HPDE6-E6E7 (cell line): ENCODE measurements at regions not wholly inside any gene's neighbourhood (a gene's known extent, or its start where the extent isn't known, plus 50 kb on each side); places are given as distances from the start of the nearest gene placed in this dataset.
"Not testable (repeated sequence)": the region's sequence is repeated elsewhere in the genome, so short reads cannot be mapped to it uniquely, and the experiment has no call there.

Experiments
- DNase-seq: peaks from one replicate; pipeline ENCODE4 v3.0.0; 2011; ENCODE audit warnings: missing footprints; ENCODE audit errors: extremely low spot score

DNA sequence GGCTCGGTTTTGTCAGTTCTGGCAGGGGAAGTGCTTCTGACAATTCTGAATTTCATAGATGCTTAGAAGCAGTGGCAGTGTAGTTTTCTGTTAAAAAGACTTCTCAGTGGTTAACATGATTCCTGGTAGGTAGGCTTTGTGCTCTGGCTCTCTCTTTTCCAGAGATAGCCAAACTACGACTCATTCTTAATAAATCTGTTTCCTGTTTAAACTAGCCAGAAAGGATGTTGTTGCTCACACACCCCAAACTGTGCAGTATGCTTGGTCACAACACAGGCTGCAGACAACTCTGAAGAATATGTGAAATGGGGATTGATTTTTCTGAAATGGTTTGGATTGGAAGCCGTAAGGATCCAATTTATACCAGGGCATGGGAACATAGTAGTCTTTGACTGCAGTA lies 711.5 kb downstream of the PCDH17 start:
- DNase-seq: no peak

DNA sequence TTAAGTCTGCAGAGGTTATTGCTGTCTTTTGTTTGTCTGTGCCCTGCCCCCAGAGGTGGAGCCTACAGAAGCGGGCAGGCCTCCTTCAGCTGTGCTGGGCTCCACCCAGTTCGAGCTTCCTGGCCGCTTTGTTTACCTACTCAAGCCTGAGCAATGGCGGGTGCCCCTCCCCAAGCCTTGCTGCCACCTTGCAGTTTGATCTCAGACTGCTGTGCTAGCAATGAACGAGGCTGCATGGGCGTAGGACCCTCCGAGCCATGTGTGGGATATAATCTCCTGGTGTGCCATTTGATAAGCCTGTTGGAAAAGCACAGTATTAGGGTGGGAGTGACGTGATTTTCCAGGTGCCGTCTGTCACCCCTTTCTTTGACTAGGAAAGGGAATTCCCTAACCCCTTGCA lies 720.6 kb downstream of the PCDH17 start:
- DNase-seq: not testable (repeated sequence)

DNA sequence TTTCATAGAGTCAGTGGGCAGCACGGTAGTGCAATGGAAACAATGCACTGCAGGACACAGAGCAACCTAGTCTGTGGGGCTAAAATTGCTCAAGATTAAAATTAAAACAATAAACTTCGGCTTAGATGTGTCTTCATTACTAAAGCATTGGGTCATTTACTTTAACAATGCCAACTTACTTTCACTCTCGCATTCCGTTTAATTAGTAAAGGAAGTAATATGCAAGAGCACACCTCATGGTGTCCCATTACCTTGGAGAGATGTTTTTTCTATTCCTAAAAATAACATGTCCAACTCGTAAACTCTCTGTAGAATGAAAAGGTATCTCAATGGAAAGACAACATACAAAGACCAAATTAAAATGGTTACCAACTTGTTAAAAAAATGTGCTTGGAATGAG lies 738.4 kb downstream of the PCDH17 start:
- no peak for DNase-seq

DNA sequence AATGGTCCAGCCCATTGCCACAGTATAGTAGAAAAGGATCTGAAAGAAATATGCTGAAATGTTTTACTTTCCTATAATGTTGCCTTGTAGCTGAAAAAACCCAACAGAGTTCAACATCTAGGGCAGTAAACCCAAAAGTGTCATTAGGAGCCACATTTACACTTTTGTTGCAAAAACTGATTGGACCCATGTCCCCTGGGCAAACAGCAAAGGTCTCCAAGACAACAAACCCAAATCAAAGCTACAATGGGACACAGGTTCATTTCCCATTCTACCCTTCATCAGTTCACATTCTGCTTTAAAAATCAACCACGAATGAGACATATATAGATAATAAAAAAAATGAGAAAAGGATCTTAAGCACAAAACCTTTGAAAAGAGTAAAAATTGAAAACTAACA lies 744.8 kb downstream of the PCDH17 start:
- DNase-seq: no peak

DNA sequence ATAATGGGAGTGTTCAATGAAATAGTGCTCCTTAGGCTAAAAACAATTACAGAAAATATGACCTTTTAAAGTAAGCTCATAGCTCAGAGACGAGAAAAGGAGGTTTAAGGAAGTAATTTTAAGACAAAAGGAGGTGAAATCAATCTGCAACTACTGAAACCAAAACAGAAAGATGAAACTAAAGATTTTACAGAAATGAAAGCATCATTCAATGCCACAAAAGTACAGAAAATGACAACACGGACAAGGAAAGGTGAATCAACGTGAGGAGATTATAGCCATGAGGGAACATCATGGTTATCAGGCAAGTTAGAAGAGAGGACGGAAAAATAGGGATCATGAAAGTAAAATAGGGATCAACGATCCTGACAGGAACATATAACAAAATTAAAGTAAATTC lies 745.2 kb downstream of the PCDH17 start:
- DNase-seq: no peak

DNA sequence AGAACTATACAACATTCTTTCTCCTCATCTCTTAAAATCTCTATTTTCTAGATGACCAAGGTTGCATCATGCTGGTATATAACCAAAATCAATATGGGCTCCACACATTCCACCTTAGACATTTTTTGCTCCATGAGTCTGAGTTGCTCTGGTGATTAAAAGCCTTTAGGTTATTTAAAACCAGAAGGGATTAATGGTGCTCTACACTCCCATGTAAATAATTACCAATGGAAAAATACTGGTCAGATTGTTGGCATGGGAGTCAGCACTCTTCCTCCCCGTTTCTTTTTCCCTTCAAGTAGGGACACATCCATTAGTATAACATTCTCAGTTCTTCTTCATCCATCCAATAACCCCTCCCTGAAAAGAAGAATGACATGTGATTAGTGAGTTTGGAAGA lies 747.7 kb downstream of the PCDH17 start:
- DNase-seq: no peak

DNA sequence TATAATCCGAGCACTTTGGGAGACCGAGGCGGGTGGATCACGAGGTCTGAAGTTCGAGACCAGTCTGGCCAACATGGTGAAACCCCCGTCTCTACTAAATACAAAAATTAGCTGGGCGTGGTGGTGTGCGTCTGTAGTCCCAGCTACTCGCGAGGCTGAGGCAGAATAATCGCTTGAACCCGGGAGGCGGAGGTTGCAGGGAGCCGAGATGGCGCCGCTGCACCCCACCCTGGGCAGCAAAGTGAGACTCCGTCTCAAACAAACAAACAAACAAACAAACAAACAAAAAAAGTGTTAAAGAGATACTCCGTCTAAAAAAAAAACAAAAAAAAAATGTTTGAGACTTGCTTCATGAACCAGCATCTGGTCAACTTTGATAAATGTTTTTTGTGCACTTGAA lies 753.8 kb downstream of the PCDH17 start:
- DNase-seq: not testable (repeated sequence)

DNA sequence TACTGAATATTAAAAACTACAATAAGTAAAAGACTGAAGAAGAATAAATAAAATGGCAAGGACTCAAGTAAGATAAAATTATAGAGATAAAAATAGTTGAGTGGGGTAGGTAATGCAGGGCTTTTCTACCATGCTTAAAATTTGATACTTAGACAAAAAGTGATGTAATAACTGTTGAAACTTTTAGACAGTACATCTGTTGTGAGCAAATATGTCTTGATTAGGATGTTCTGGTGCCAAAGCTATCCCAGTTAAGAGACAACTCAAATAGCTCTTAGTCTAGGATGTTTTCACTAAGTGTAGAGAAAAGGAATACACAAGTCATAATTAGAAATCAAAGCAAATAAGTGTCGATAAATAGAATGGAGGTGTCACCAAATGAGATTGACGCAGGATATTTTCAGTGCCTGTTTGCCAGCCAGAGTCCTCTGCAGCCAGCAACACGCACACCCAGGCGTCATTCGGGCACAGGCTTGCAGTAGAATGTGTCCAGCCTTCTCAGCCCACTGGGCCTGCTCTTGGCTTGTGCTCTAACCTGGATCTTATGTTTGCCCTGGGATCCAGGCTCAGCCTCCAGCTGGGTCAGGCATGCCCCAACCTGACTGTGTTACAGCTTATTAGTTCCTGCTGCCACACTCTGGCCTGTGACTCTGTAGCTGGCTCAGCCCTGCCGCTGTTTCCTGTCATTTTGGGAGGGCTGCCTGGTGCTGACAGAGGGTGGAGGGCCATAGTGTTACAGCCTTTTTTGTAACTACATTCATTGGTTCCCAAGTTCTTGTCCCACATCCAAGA lies 766.2 kb downstream of the PCDH17 start:
- DNase-seq: no peak

DNA sequence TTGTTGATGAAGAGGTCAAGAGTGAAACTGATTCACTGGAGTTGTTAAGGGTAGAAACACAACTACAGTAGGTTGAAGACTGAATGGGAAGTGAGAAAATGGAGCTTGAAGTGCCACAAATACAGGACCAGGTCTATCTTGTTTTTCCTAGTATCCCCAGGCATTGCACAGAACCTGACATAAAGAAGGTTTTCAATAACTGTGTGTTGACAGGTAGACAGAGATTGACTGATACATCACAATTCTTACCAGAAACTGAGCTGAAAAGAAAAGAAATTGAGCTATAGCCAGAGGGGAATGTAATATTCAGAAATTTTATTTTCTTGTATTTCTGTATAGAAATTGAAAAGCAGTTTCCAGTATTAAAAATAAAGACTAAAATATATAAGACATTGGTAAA lies 767.7 kb downstream of the PCDH17 start:
- no peak for DNase-seq

DNA sequence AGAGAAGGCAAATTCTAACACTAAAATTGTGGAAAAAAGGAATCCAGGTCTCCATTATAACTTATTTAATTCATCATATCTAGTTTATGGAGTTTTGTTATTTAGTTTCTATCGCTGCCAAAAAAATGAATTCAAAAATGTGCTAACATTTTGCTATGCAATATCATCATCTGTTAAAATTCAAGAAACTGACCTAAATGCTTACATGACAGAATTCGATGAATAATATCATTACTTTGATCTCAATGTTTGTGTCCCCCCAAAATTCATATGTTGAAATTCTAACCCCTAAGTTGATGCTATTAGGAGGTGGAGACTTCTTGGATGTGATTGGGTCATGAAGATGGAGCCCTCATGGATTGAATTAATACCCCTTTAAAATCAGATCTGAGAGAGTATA lies 775.0 kb downstream of the PCDH17 start:
- no peak for DNase-seq

DNA sequence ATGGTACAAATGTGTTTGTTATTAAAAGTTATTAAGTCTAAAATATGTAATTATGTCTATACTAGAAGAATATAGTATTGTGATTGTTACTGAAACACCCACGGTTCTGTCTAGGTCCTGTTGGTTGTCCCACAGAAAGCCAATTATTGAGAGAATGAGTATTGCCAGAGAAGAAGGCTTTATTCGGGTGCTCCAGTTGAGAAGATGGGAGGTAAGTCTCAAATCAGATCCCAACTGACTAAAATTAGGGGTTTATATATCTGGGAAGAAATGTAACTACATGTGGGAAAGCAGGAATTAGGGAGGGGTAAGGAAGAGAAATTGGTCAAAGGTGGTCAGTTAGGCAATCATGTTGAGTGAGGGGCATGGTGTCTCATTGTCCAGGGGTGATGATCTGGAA lies 798.4 kb downstream of the PCDH17 start:
- no peak for DNase-seq

DNA sequence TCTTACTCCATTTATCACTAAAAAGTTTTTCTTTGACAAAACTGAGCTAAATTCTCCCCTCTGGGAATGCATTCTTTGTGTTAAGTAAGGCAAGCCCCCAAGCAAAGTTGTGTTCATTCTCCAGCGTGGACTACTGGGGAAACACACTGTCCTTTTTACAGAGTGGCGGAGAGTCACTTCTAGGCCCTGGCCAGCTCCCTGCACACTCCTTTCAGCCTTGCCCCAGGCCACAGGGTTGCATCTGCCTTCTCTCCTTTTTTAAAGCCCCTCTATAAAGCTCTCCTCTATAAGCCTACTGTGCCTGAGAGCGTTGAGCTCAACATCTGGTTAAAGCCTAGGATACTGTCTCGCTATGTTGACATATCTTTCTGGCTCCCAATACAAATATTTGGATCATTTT lies 803.4 kb downstream of the PCDH17 start:
- no peak for DNase-seq

DNA sequence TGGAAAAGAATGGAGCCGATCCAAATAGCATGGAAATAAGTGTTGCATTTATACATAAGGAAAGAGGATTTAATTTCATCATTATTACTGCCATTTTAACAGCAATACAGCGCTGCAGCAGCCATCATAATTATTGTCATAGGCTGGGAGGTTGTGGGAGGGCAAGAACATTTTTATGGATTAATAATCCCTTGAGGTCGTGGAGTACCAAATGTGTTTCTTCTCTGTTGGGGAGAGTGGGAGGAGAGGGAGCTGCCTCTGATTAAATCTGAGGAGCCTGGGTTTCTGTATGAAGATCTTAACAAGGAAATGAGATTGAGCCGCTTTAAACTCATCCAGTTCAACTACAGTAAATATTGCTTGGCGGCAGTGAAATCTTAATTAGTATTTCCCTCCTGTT lies 805.9 kb downstream of the PCDH17 start:
- DNase-seq: no peak

DNA sequence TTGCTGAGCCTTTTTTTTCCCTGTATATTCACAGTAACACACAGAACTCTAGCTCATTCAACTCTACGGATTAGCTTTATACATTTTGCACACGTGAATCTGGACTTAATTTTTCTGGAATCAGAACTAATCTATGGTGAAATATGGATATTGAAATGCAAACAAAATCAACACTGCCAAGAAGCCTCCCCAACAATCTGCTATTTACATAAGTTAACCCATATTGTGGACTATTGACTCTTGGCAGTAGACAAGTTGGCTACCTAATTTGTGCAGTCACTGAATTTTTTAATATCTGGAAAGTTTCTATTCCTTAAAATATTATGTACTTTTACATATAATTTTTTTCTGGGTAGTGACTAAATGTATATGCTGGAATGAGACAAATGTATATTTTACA lies 815.4 kb downstream of the PCDH17 start:
- DNase-seq: no peak

DNA sequence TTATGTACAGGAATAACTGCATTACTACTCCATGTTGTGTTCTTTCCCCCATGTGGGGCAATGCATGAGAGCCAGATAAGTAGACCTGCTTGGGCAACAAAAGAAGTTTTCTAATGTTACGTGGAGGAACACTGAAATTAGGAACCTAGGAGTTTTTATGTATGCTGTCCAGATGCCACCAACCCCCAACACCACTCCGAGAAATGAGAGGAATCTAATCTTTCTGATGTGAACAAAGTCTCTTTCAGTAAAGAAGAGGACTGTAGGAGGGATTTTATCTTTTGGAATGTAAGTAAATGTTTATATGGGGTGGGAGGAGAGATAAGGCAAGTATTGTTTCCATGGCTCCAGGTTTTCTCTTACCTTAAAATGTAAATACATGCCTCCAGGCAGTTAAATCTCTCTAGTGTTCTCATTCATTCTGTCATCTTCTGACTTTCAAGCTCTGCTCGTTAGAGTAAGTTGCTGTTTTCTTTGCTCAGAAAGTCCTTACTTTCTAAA lies 820.6 kb downstream of the PCDH17 start:
- DNase-seq: no peak

DNA sequence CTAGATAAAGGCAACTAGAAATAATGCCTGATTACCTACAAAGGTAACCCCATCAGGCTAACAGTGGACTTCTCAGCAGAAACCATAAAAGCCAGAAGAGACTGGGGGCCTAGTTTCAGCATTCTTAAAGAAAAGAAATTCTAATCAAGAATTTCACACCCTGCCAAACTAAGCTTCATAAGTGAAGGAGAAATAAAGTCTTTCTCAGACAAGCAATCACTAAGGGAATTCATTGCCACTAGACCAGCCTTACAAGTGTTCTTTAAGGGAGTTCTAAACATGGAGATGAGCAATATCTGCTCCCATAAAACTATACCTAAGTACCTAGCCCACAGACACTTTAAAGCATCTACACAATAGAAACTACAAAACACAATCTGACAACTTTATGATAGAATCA lies 823.5 kb downstream of the PCDH17 start:
- DNase-seq: no peak

DNA sequence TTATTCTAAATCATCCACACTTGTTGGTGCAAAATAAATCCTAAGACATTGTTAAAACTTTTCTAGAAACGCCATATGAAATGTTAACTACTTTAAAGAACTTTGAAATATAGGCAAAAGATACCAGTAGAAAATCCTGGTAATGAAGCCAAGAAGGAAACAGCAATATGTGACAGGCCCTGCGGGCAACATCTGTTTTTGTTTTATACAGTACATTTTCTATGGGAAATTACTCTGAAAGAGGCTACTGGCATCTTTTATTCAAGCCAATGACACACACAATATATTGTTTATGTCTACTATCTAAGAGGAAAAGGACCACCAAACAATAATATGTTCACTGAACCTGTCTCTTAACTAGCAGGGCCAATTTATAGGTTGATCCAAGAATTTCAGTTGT lies 829.7 kb downstream of the PCDH17 start:
- DNase-seq: no peak

DNA sequence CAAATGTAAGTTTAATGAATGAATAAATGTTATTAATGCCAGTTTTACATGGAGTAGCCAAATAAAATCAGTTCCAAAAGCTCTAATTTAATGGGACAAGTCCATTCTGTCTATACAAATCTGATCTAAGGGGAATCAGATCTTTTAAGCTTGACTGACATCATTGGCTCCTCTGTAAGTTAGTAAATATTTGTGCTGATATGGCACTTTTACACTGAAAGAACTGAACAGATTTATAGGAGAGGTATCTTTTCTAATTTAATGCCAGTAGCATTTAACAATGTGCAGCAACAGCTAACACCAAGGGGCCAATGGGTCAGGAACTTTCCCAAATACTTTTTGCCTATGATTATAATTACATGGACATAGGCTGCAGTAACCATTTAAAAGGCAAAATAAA lies 832.3 kb downstream of the PCDH17 start:
- DNase-seq: no peak

DNA sequence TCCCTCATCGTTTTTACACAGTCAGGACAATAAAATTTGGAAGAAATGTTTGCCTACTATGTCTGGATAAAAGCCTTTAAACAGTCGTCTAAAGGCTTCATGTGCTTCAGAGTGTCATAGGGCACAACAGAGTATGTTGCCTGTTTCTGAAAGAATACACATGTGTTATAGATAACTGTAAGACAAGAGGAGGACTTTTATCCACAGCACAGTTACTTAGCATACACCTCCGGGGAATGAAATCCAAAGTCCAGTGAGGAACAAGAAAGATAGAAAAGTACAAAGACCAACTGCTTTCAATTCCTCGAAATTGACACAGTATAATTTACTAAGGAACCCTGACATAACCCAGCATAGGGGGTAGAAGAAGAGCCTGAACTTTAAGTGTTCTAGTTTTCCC lies 835.6 kb downstream of the PCDH17 start:
- no peak for DNase-seq

DNA sequence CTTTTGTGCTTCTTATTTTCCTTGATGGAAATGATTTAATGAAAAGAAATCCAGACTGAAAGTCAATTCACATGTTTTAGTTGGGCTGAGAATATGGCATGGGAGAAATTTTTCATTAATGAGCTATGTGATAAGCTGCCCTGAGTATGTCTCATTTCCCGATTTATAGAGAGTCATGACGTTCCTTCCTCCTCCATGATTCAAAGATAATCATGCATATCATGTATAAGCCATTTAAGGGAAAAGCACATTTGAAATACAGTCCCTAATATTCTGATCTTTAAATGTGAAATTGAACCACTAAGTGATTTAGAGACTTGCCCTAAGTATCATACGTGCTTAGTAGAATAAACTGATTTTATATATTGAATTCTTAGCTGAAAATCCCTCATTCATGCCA lies 840.9 kb downstream of the PCDH17 start:
- no peak for DNase-seq

DNA sequence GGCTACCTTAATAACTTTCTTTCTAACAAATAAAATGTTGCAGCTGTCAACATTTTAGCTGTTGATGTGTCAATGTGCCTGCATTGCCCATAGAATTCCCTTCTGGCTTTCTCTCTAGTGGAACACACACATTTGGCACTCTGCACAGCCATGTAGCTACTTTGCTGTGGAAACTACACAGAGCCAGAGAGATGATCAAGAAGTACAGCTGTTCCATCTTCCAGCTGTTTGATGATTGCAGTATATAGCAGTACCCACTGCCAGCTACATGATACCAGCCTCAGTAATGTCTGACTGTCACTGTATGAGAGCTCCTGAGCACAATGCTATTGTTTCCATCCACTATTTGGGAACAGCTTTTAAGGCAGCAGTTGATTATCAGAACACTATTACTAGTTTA lies 843.0 kb downstream of the PCDH17 start:
- no peak for DNase-seq

DNA sequence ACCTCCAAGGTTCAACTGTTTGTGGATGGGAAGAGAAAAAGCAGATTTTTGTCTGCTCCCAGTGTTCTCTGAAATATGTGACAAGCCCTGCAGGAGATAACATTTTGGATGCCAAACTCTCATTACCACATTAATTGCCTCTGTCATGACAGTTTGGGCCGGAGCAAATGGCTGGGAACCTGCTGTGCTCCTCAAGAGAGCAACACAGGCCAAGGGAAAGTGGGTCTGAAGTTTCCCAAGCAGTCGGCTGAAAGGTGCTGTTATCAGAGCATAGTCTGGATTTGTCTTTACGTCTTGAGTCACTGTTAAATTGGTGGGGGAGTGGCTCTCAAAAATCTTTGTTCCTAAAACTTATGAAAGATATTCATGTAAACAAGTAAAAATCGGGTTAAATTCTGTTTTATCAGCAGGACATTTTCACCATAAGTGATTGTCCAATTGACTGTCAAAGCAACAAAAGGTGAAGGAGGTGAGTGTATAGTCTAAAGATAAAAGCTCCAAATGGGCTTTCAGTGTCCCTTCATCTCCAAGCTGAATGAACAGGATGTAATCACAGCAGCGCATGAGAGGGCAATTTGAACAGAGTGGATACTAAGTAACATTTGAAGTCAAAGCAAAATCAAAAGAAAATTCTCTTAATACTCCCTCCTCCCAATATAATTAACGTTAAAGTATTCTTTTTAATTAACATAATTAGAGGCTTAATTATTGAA lies 844.8 kb downstream of the PCDH17 start:
- DNase-seq: no peak

DNA sequence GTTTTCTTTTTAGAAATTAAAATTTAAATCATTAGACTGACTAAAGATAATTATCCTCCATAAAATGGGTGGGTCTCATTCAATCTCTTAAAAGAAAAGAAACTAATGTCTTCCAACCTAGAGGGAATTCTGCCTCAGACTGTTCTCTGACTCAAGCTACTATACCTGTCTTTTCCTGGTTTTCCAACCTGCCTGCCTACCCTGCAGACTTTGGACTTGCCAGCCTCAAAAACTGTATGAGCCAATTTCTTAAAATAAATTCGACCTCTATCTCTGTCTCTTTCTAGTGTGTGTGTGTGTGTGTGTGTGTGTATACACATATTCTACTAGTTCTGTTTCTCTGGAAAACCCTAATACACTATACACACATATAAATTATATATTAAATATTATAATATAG lies 847.3 kb downstream of the PCDH17 start:
- DNase-seq: no peak
